Uterus (tissue), 2 donors: ENCODE measurements at regions not wholly inside any gene's neighbourhood (a gene's known extent, or its start where the extent isn't known, plus 50 kb on each side); places are given as distances from the start of the nearest gene placed in this dataset.

Experiments used
- CTCF ChIP-seq, 4 experiments: fragments of 200-600 bp in 2 of 4; fragments of 450-650 bp in 2 of 4; sonication (generic) in 2 of 4; IDR thresholded peaks; one replicate each; pipeline ENCODE4 v1.5.1; 2016 to 2019; ENCODE audit warnings: antibody characterized with exemption in 4 of 4, mild to moderate bottlenecking in 2 of 4, moderate library complexity in 1 of 4
- POLR2A ChIP-seq, 2 donors: fragments of 450-650 bp; IDR thresholded peaks; one replicate each; pipeline ENCODE4 v1.6.1; 2016; ENCODE audit warnings: antibody characterized with exemption in 2 of 2, mild to moderate bottlenecking in 1 of 2, moderate library complexity in 1 of 2

- TF ChIP-seq CTCF (IDR thresholded peaks at IDR 0.05) (no peak), POLR2A (IDR thresholded peaks at IDR 0.05) (no peak)
Measured at GRCh38 chr7:343864-344607, 54.1 kb downstream of the FOXL3 start.
